ENCODE measurements at regions not wholly inside any gene's neighbourhood (a gene's known extent, or its start where the extent isn't known, plus 50 kb on each side); places are given as distances from the start of the nearest gene placed in this dataset.

- TF ChIP-seq SREBF2 (IDR thresholded peaks at IDR 0.05; ENCODE audit: low read length): no peak
- no peak for TF ChIP-seq RELA (IDR thresholded peaks at IDR 0.05; ENCODE audit: borderline replicate concordance, partially characterized antibody)
- no peak for TF ChIP-seq PAX8 (IDR thresholded peaks at IDR 0.05)
- no peak for TF ChIP-seq E2F8 (IDR thresholded peaks at IDR 0.05; ENCODE audit: low read depth, partially characterized antibody)
- TF ChIP-seq POLR2AphosphoS2 (IDR thresholded peaks at IDR 0.05; ENCODE audit: low read depth, low read length): no peak
- TF ChIP-seq PML (IDR thresholded peaks at IDR 0.05; ENCODE audit: low read length): no peak
- TF ChIP-seq RELB (IDR thresholded peaks at IDR 0.05; ENCODE audit: low read depth): no peak
- TF ChIP-seq ZBTB11 (CRISPR knock-in tag; IDR thresholded peaks at IDR 0.05): no peak
- TF ChIP-seq USF1 (IDR thresholded peaks at IDR 0.05; ENCODE audit: borderline replicate concordance, extremely low read length, insufficient read depth, low read depth, low read length): no peak
- TF ChIP-seq ZNF592 (IDR thresholded peaks at IDR 0.05): no peak
Observed at GRCh38 chr10:9712393-9712792, 1305.3 kb upstream of the CELF2 start (continued).
